NT2/D1 (cell line): ENCODE measurements at regions not wholly inside any gene's neighbourhood (a gene's known extent, or its start where the extent isn't known, plus 50 kb on each side); places are given as distances from the start of the nearest gene placed in this dataset.

Source experiments
- SUZ12 ChIP-seq: IDR thresholded peaks from 2 replicates; pipeline ENCODE4 v1.6.1; 2011; ENCODE audit not compliant: insufficient read length, insufficient read depth; ENCODE audit errors: extremely low read depth
- YY1 ChIP-seq: IDR thresholded peaks from 2 replicates; pipeline ENCODE4 v1.6.1; 2011; ENCODE audit not compliant: insufficient read length, insufficient read depth

GRCh38 chr5:135120951-135121350, 86.9 kb upstream of the PITX1 start:
- TF ChIP-seq YY1 = no peak
- TF ChIP-seq SUZ12 = no peak
